Sigmoid colon (tissue), 6 donors: ENCODE measurements at regions not wholly inside any gene's neighbourhood (a gene's known extent, or its start where the extent isn't known, plus 50 kb on each side); places are given as distances from the start of the nearest gene placed in this dataset.

Source experiments
- DNase-seq: peaks from one replicate; pipeline ENCODE4 v3.0.0-alpha.2; 2019
- H3K27ac ChIP-seq, 4 donors: fragments of 200-600 bp; sonication (generic); one replicate each; pipeline ENCODE4 v1.5.1; 2016 to 2019; ENCODE audit warnings: mild to moderate bottlenecking in 1 of 4
- H3K27me3 ChIP-seq, 3 donors: fragments of 200-600 bp; sonication (generic); one replicate each; pipeline ENCODE4 v1.5.1; 2019; ENCODE audit warnings: mild to moderate bottlenecking in 1 of 3
- H3K36me3 ChIP-seq, 4 donors: fragments of 200-600 bp; sonication (generic); one replicate each; pipeline ENCODE4 v1.5.1; 2016 to 2019
- H3K4me1 ChIP-seq, 4 donors: fragments of 200-600 bp; sonication (generic); one replicate each; pipeline ENCODE4 v1.5.1; 2017 to 2019
- H3K4me3 ChIP-seq, 4 donors: fragments of 200-600 bp; sonication (generic); one replicate each; pipeline ENCODE4 v1.5.1; 2017 to 2019; ENCODE audit warnings: mild to moderate bottlenecking in 2 of 4, moderate library complexity in 1 of 4
- H3K9me3 ChIP-seq, 4 donors: fragments of 200-600 bp in 3 of 4; sonication (generic) in 3 of 4; one replicate each; pipeline versions ENCODE4 v1.5.1 to v1.6.1; 2013 to 2019
- EP300 ChIP-seq, 4 donors: sonication (generic); formaldehyde crosslinking; IDR thresholded peaks; one replicate each; pipeline ENCODE4 v1.6.1; 2017; ENCODE audit warnings: antibody characterized with exemption in 4 of 4
- POLR2A ChIP-seq, 2 donors: fragments of 450-650 bp; IDR thresholded peaks; one replicate each; pipeline ENCODE4 v1.6.1; 2016; ENCODE audit warnings: antibody characterized with exemption in 2 of 2, mild to moderate bottlenecking in 2 of 2, moderate library complexity in 2 of 2
- POLR2AphosphoS5 ChIP-seq, 4 donors: sonication (generic); formaldehyde crosslinking; IDR thresholded peaks; one replicate each; pipeline ENCODE4 v1.6.1; 2017; ENCODE audit warnings: antibody characterized with exemption in 4 of 4
- WGBS, 2 donors: extraction: QIAGEN DNeasy Blood & Tissue Kit; methylation state at CpG; one replicate each; pipeline ENCODE4 v1.1.7; 2013; 5-methylcytosine and 5-hydroxymethylcytosine counted together
- intact Hi-C: fragments of 100-400 bp; cut with DNase I; formaldehyde crosslinking; loops from one replicate; pipeline ENCODE4 v1.15.1; 2023
- TF ChIP-seq, protein P1 (sequence below), 4 experiments: fragments of 450-650 bp in 3 of 4; fragments of 200-600 bp in 1 of 4; IDR thresholded peaks; one replicate each; pipeline ENCODE4 v1.5.1; 2016 to 2019; ENCODE audit warnings: antibody characterized with exemption in 4 of 4, mild to moderate bottlenecking in 3 of 4, moderate library complexity in 2 of 4
- donor health status: healthy with polysubstance abuse.
- donor health status: healthy.

DNA sequence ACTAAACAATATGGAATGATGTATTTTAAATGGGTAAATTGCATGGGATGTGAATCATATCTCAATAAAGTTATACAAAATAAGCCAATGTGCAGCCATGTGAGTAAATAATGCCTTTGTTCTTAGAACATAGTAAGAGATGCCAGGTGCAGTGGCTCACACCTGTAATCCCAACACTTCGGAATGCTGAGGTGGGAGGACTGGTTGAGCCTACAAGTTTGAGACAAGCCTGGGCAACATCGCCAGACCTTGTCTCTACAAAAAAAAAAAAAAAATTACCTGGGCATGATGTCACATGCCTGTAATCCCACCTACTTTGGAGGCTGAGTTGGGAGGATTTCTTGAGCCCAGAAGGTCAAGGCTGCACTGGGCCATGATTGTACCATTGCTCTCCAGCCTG lies 230.7 kb downstream of the RFC3 start:
- DNase-seq: no peak
- H3K4me3 ChIP-seq: no peak overlapping the region
- intact Hi-C loops: no loop called here
- peaks cover 0 to 23% (median 19%) of the 10 kb centered on the region in 4 donors for H3K4me1 ChIP-seq
- no peaks in the 10 kb centered on the region for H3K36me3 ChIP-seq
- H3K27me3 ChIP-seq: no peaks in the 10 kb centered on the region
- H3K9me3 ChIP-seq: no peaks in the 10 kb centered on the region
- H3K27ac ChIP-seq: no peak overlapping the region
- 92 to 95% methylated on average over 2 of the region's 2 CpGs for WGBS, 2 donors
- no peak for TF ChIP-seq EP300 (IDR thresholded peaks at IDR 0.05)
- no peak for TF ChIP-seq POLR2A (IDR thresholded peaks at IDR 0.05)
- TF ChIP-seq POLR2AphosphoS5 (IDR thresholded peaks at IDR 0.05): no peak
- TF ChIP-seq, protein P1, sequence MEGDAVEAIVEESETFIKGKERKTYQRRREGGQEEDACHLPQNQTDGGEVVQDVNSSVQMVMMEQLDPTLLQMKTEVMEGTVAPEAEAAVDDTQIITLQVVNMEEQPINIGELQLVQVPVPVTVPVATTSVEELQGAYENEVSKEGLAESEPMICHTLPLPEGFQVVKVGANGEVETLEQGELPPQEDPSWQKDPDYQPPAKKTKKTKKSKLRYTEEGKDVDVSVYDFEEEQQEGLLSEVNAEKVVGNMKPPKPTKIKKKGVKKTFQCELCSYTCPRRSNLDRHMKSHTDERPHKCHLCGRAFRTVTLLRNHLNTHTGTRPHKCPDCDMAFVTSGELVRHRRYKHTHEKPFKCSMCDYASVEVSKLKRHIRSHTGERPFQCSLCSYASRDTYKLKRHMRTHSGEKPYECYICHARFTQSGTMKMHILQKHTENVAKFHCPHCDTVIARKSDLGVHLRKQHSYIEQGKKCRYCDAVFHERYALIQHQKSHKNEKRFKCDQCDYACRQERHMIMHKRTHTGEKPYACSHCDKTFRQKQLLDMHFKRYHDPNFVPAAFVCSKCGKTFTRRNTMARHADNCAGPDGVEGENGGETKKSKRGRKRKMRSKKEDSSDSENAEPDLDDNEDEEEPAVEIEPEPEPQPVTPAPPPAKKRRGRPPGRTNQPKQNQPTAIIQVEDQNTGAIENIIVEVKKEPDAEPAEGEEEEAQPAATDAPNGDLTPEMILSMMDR (IDR thresholded peaks at IDR 0.05): no peak

DNA sequence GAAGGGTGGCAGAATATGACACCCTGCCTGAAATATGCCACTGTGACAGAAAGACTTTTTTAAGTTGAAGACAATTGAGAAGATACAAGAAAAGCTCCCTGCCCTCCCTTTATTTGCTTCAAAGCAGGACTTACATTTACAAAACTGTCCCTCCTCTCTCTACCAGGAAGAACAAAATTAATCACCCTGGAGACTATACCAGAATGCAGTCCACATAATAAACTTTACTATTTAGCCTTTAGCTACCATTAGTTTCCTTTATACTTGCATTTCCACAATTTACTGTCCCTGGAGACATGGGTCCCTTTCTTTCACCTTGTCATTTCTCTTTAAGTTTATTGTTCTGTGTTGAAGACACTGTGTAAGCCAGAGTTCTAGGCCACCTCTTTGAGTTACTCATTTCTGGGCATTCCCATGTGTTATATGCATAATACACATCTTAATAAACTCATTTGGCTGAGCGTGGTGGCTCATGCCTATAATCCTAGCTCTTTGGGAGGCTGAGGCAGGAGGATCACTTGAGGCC lies 238.8 kb downstream of the RFC3 start:
- Histone ChIP-seq H3K36me3 (no peaks in the 10 kb centered on the region), H3K4me1 (no peaks in the 10 kb centered on the region), H3K27ac (no peak overlapping the region), H3K4me3 (no peak overlapping the region), H3K9me3 (no peaks in the 10 kb centered on the region), H3K27me3 (no peaks in the 10 kb centered on the region)
- DNase-seq: no peak
- no peak for TF ChIP-seq POLR2A (IDR thresholded peaks at IDR 0.05)
- TF ChIP-seq, protein P1 (IDR thresholded peaks at IDR 0.05): no peak
- TF ChIP-seq EP300 (IDR thresholded peaks at IDR 0.05): no peak
- TF ChIP-seq POLR2AphosphoS5 (IDR thresholded peaks at IDR 0.05): no peak
- intact Hi-C loops: no loop called here
- WGBS, 2 donors: 77 to 88% methylated on average over 1 of the region's 1 CpG

- 86 to 91% methylated on average over 2 of the region's 2 CpGs for WGBS, 2 donors
- Histone ChIP-seq H3K4me1 (no peaks in the 10 kb centered on the region), H3K4me3 (no peak overlapping the region), H3K9me3 (no peaks in the 10 kb centered on the region), H3K36me3 (no peaks in the 10 kb centered on the region), H3K27ac (no peak overlapping the region), H3K27me3 (no peaks in the 10 kb centered on the region)
- no peak for DNase-seq
- TF ChIP-seq EP300 (IDR thresholded peaks at IDR 0.05) (no peak), POLR2AphosphoS5 (IDR thresholded peaks at IDR 0.05) (no peak)
- TF ChIP-seq, protein P1 (IDR thresholded peaks at IDR 0.05): no peak
- intact Hi-C loops: no loop called here
Observed at GRCh38 chr13:34064456-34065205, 246.7 kb downstream of the RFC3 start.

DNA sequence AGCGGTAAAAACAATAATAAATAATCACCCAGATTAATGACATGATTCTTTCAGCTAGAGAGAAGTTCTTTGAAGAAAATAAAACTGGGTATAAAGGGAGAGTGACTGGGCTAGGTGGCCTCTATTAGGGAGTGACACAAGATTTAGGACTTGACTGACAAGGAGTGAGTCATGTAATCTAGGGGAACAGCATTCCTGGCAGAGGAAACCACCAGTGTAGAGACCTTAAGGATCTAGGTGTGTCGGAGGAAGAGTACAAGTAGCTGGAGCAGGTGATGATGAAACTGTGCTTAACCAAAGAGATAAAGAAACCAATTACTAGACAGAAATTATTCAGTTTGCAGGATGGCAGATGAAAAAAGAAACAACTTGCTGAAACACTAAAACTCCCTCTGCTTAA lies 248.0 kb downstream of the RFC3 start:
- intact Hi-C loops: no loop called here
- 92% methylated on average over 2 of the region's 2 CpGs for WGBS, 2 donors

More for the DNA sequence above, 248.0 kb downstream of the RFC3 start:
- H3K4me1 ChIP-seq: no peaks in the 10 kb centered on the region
- H3K27ac ChIP-seq: no peak overlapping the region
- DNase-seq: no peak
- no peak for TF ChIP-seq POLR2AphosphoS5 (IDR thresholded peaks at IDR 0.05)
- no peak for TF ChIP-seq POLR2A (IDR thresholded peaks at IDR 0.05)
- no peak for TF ChIP-seq EP300 (IDR thresholded peaks at IDR 0.05)
- TF ChIP-seq, protein P1 (IDR thresholded peaks at IDR 0.05): no peak
- H3K36me3 ChIP-seq: no peaks in the 10 kb centered on the region
- no peaks in the 10 kb centered on the region for H3K27me3 ChIP-seq
- H3K4me3 ChIP-seq: no peak overlapping the region
- no peaks in the 10 kb centered on the region for H3K9me3 ChIP-seq
